Endothelial cell of umbilical vein (primary cell): ENCODE measurements at regions not wholly inside any gene's neighbourhood (a gene's known extent, or its start where the extent isn't known, plus 50 kb on each side); places are given as distances from the start of the nearest gene placed in this dataset.

Experiments used
- BruUV-seq: library from RNA; stranded (reverse); fragments of 400-500 nt; replicated peaks from 2 replicates; lab custom pipeline; 2021; lab: Mats Ljungman, UMichigan
- CTCF ChIA-PET: fragments of 300-600, 350-600 bp; sonication (Branson Sonifier 250); formaldehyde crosslinking; loops from one replicate; lab custom pipeline; 2021; ENCODE audit warnings: antibody characterized with exemption, inconsistent platforms; lab: Charles Lee
- POLR2A ChIA-PET: fragments of 300-600, 350-600 bp; sonication (Branson Sonifier 250); formaldehyde crosslinking; loops from one replicate; lab custom pipeline; 2021; ENCODE audit warnings: antibody characterized with exemption, inconsistent platforms; lab: Charles Lee
- DNase-seq: peaks from one replicate; pipeline ENCODE4 v3.0.0-alpha.2; 2011; ENCODE audit warnings: low read depth, low spot score
- FAIRE-seq: peaks from 2 replicates; lab custom pipeline; 2011; peaks lifted over from hg19 to GRCh38; lab: Jason Lieb, UNC
- H2AFZ ChIP-seq: 2 replicates; pipeline ENCODE4 v1.6.0; 2012; ENCODE audit warnings: low read depth, low read length, control low read depth, inconsistent platforms
- H3K27ac ChIP-seq: 2 replicates; pipeline ENCODE4 v1.5.1; 2011; ENCODE audit warnings: low read depth, mild to moderate bottlenecking, control low read depth, low read length, moderate library complexity; ENCODE audit not compliant: insufficient read depth
- H3K27me3 ChIP-seq, 2 experiments: 2 replicates each; pipeline versions ENCODE4 v1.6.0 to v1.6.1; 2011; ENCODE audit warnings: low read length in 2 of 2, mixed read lengths in 1 of 2; ENCODE audit not compliant: control insufficient read depth in 2 of 2, insufficient read depth in 2 of 2
- H3K36me3 ChIP-seq, 2 experiments: 2 replicates in 1 of 2; 3 replicates in 1 of 2; pipeline ENCODE4 v1.5.1; 2011; ENCODE audit warnings: low read length in 2 of 2, mild to moderate bottlenecking in 1 of 2, moderate library complexity in 1 of 2; ENCODE audit not compliant: control insufficient read depth in 2 of 2, insufficient read depth in 2 of 2; ENCODE audit errors: extremely low read depth in 1 of 2
- H3K4me1 ChIP-seq: 3 replicates; pipeline ENCODE4 v1.5.1; 2011; ENCODE audit warnings: mild to moderate bottlenecking, low read length; ENCODE audit not compliant: control insufficient read depth, insufficient read depth; ENCODE audit errors: extremely low read depth
- H3K4me2 ChIP-seq: 2 replicates; pipeline ENCODE4 v1.6.1; 2011; ENCODE audit warnings: low read length, control low read depth, mixed read lengths; ENCODE audit not compliant: insufficient read depth
- H3K4me3 ChIP-seq, 3 experiments: fragments of 200-600 bp in 1 of 3; sonication (generic), shearing (Covaris generic) in 1 of 3; replicated peaks in 1 of 3; 2 replicates each; pipeline ENCODE4 v1.5.1; 2011 to 2016; ENCODE audit warnings: control low read depth in 3 of 3, low read length in 3 of 3, mild to moderate bottlenecking in 2 of 3, inconsistent platforms in 1 of 3, low read depth in 1 of 3, moderate library complexity in 1 of 3; ENCODE audit not compliant: insufficient read depth in 1 of 3
- H3K79me2 ChIP-seq: 2 replicates; pipeline ENCODE4 v1.6.0; 2012; ENCODE audit warnings: low read length, inconsistent platforms; ENCODE audit not compliant: control insufficient read depth, insufficient read depth
- H3K9ac ChIP-seq: replicated peaks from 2 replicates; pipeline ENCODE3; 2011; ENCODE audit warnings: low read length, control low read depth; ENCODE audit not compliant: insufficient read depth; ENCODE audit errors: extremely low read depth
- H3K9me1 ChIP-seq: replicated peaks from 3 replicates; pipeline ENCODE4 v1.6.0; 2011; ENCODE audit warnings: mild to moderate bottlenecking, low read length; ENCODE audit not compliant: control insufficient read depth, insufficient read depth; ENCODE audit errors: extremely low read depth
- H3K9me3 ChIP-seq: replicated peaks from 2 replicates; pipeline ENCODE4 v1.5.1; 2012; ENCODE audit warnings: low read length, inconsistent platforms; ENCODE audit not compliant: control insufficient read depth, insufficient read depth
- H4K20me1 ChIP-seq: replicated peaks from 2 replicates; pipeline ENCODE3; 2011; ENCODE audit warnings: mild to moderate bottlenecking, low read length; ENCODE audit not compliant: control insufficient read depth, insufficient read depth; ENCODE audit errors: extremely low read depth
- CTCF ChIP-seq, 2 donors: IDR thresholded peaks; 1 replicate in 1 of 2; 2 replicates in 1 of 2; pipeline ENCODE4 v1.5.1; 2011; ENCODE audit warnings: low read length in 2 of 2, mild to moderate bottlenecking in 2 of 2, moderate library complexity in 2 of 2, control low read depth in 1 of 2, inconsistent platforms in 1 of 2, low read depth in 1 of 2; ENCODE audit not compliant: insufficient read depth in 1 of 2; ENCODE audit errors: extremely low read depth in 1 of 2
- EZH2 ChIP-seq: IDR thresholded peaks from 2 replicates; pipeline ENCODE4 v1.6.1; 2012; ENCODE audit warnings: borderline replicate concordance, low read depth, mild to moderate bottlenecking, moderate library complexity, low read length, inconsistent platforms; ENCODE audit not compliant: severe bottlenecking
- FOS ChIP-seq: IDR thresholded peaks from 2 replicates; pipeline ENCODE4 v1.6.1; 2011; ENCODE audit warnings: mild to moderate bottlenecking, low read length, moderate library complexity, borderline replicate concordance; ENCODE audit not compliant: insufficient read depth
- GATA2 ChIP-seq: IDR thresholded peaks from 2 replicates; pipeline ENCODE4 v1.7.0; 2011; ENCODE audit warnings: low read depth, mild to moderate bottlenecking, moderate library complexity, mixed read lengths, low read length; ENCODE audit not compliant: insufficient read length, insufficient read depth
- JUN ChIP-seq: IDR thresholded peaks from 2 replicates; pipeline ENCODE4 v1.6.1; 2011; ENCODE audit warnings: borderline replicate concordance, low read depth; ENCODE audit not compliant: insufficient read length, insufficient read depth
- MAX ChIP-seq: IDR thresholded peaks from 2 replicates; pipeline ENCODE4 v1.6.1; 2011; ENCODE audit not compliant: insufficient read depth, insufficient read length
- MYC ChIP-seq: IDR thresholded peaks from one replicate; pipeline ENCODE4 v1.6.1; 2011; ENCODE audit warnings: mild to moderate bottlenecking, low read depth, low read length
- POLR2A ChIP-seq: IDR thresholded peaks from 2 replicates; pipeline ENCODE4 v1.6.1; 2012; ENCODE audit warnings: low read depth, mild to moderate bottlenecking, control low read depth, low read length
- POLR2AphosphoS5 ChIP-seq: IDR thresholded peaks from 2 replicates; pipeline ENCODE4 v1.6.1; 2012; ENCODE audit warnings: low read depth, mild to moderate bottlenecking, control low read depth, low read length, moderate library complexity; ENCODE audit not compliant: insufficient read depth
- dilution Hi-C: fragments of 300-500 bp; cut with MboI; formaldehyde crosslinking; loops from one replicate; pipeline ENCODE4 v1.15.0; 2019; ENCODE audit warnings: low sequenced_read_pairs; ENCODE audit not compliant: extremely low pct_ligation_motif_present
- intact Hi-C: fragments of 100-400 bp; cut with micrococcal nuclease; formaldehyde crosslinking; loops from one replicate; pipeline ENCODE4 v1.10.0; 2022

- Histone ChIP-seq H3K27me3 (no peaks in the 10 kb centered on the region), H3K9ac (no peak overlapping the region), H3K27ac (no peak overlapping the region), H2AFZ (no peak overlapping the region), H3K4me2 (no peak overlapping the region), H3K9me1 (no peaks in the 10 kb centered on the region), H3K36me3 (no peaks in the 10 kb centered on the region), H3K9me3 (peaks cover 2% of the 10 kb centered on the region), H3K79me2 (no peaks in the 10 kb centered on the region), H3K4me1 (no peaks in the 10 kb centered on the region), H4K20me1 (no peaks in the 10 kb centered on the region), H3K4me3 (no peak overlapping the region)
- POLR2A ChIA-PET = no interaction called here
- dilution Hi-C loops (no loop called here), intact Hi-C loops (no loop called here)
- no TSS peak for BruUV-seq
- CTCF ChIA-PET = no interaction called here
- FAIRE-seq (no peak), DNase-seq (no peak)
- TF ChIP-seq FOS (no peak), CTCF (IDR thresholded peaks at IDR 0.05; ENCODE audit: extremely low read depth in 1 of 2, insufficient read depth in 1 of 2, low read depth in 1 of 2, low read length in 2 of 2) (no peak)
Observed at GRCh38 chr6:95958686-95959085, 57.1 kb upstream of the FUT9 start.

GRCh38 chr6:95959261-95959660 is 56.5 kb upstream of the FUT9 start:
- H3K9me3 ChIP-seq = peaks cover 2% of the 10 kb centered on the region
- H3K79me2 ChIP-seq = no peaks in the 10 kb centered on the region
- no peaks in the 10 kb centered on the region for H3K9me1 ChIP-seq
- POLR2A ChIA-PET = no interaction called here
- dilution Hi-C loops (no loop called here), intact Hi-C loops (no loop called here)
- H3K27me3 ChIP-seq = no peaks in the 10 kb centered on the region
- H3K36me3 ChIP-seq = no peaks in the 10 kb centered on the region
- no peaks in the 10 kb centered on the region for H4K20me1 ChIP-seq
- CTCF ChIA-PET = no interaction called here
- no peak overlapping the region for H3K27ac ChIP-seq
- DNase-seq (no peak), FAIRE-seq (no peak)
- H3K4me2 ChIP-seq = no peak overlapping the region
- no TSS peak for BruUV-seq
- H3K4me1 ChIP-seq = no peaks in the 10 kb centered on the region
- no peak overlapping the region for H3K9ac ChIP-seq
- H2AFZ ChIP-seq = no peak overlapping the region
- no peak overlapping the region for H3K4me3 ChIP-seq
- TF ChIP-seq FOS (no peak), POLR2A (no peak), CTCF (IDR thresholded peaks at IDR 0.05; ENCODE audit: extremely low read depth in 1 of 2, insufficient read depth in 1 of 2, low read depth in 1 of 2, low read length in 2 of 2) (no peak), JUN (no peak), EZH2 (no peak), MAX (no peak), MYC (no peak), GATA2 (no peak), POLR2AphosphoS5 (no peak)
